Activated T-helper 2 cell treated with anti-CD3 and anti-CD28 coated beads, Interferon-gamma antibody, Interleukin-2, Interleukin-4, amounts not matched to agents 10 μg/mL and 5 μg/mL and 100 μg/mL, durations not matched to agents 14 hours and 24 hours and 36 hours (primary cell): ENCODE measurements at regions not wholly inside any gene's neighbourhood (a gene's known extent, or its start where the extent isn't known, plus 50 kb on each side); places are given as distances from the start of the nearest gene placed in this dataset.

ENCODE experiments used
- DNase-seq: peaks from one replicate; pipeline ENCODE4 v3.0.0; 2021; ENCODE audit warnings: low spot score
- H3K27ac Mint-ChIP-seq: one replicate; pipeline ENCODE4 v1.8.0; 2021; ENCODE audit warnings: mixed read lengths
- H3K27me3 Mint-ChIP-seq: one replicate; pipeline ENCODE4 v1.8.0; 2021; ENCODE audit warnings: low read depth, mixed read lengths
- H3K36me3 Mint-ChIP-seq: one replicate; pipeline ENCODE4 v1.8.0; 2021; ENCODE audit warnings: low read depth, mixed read lengths
- H3K4me1 Mint-ChIP-seq: one replicate; pipeline ENCODE4 v1.8.0; 2021; ENCODE audit warnings: low read depth, mixed read lengths
- H3K4me3 Mint-ChIP-seq: one replicate; pipeline ENCODE4 v1.8.0; 2021; ENCODE audit warnings: low read depth, mild to moderate bottlenecking, moderate library complexity, mixed read lengths
- H3K9me3 Mint-ChIP-seq: one replicate; pipeline ENCODE4 v1.8.0; 2021; ENCODE audit warnings: mixed read lengths
- intact Hi-C: fragments of 100-400 bp; cut with micrococcal nuclease; formaldehyde crosslinking; loops from one replicate; pipeline ENCODE4 v1.15.1; 2023

DNA sequence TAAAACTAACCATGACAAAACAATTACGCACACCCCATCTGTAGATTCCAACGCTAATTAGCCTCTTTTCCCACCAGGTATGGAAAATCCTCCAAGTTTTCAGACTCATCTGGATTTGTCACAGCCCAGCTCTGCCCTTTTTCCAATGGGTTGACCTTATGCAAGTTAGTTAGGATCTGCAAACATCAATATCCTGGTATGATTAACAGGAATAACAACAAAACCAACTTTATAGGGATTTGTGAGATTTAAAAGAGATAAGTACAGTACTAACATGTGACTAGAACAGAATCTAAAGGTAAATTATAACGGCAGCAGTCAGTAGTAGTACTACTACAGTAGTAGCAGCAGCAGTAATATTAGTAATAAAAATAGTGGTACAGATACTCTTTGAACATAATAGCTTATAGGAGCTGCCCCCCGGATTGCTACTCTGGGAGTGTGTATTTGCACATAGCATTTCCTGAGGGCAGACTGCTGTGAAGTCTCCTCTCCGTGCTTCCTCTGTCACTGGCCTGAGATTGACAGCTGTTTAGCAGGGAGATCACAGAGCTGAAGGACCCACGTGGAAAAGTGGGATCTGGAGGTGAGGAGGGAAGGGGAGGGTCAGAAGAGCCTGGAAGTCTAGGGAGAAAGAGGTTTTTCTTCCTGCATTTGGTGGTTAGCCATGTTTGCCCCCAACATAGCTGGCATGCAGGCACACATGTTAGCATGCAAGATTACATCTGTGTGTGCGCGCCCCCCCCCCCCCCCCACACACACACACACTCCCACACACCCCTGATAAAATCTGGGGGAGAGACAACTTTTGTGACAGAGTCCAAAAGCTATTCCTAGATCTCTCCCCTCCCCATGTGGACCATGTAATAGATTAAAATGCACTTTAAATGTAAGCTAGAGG is 73.3 kb upstream of the FAM171A1 start:
- H3K36me3 Mint-ChIP-seq: no peaks in the 10 kb centered on the region
- intact Hi-C loops: no loop called here
- H3K4me1 Mint-ChIP-seq: no peaks in the 10 kb centered on the region
- no peak overlapping the region for H3K4me3 Mint-ChIP-seq
- H3K27ac Mint-ChIP-seq: no peak overlapping the region
- H3K27me3 Mint-ChIP-seq: peaks cover 18% of the 10 kb centered on the region
- H3K9me3 Mint-ChIP-seq: no peaks in the 10 kb centered on the region
- DNase-seq: no peak

DNA sequence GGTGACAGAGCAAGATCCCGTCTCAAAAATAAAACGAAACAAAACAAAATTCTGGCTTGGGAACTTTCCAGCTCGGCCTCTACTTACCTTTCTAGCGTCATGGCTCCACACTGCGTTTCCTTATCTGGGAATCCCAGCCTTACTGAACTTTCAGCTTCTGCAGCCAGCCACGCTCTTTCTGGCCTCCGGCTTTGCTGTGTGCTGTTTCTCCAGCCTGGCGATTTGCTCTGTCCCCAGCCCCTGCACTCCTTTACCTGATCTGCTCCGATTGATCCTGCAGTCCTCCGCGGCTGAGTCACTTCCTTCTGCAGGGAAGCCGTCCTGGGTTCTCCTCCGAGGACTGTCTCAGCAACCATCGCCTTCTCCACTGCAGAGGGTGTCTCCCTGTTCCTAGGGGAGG is 71.0 kb upstream of the FAM171A1 start:
- Mint-ChIP-seq H3K9me3 (no peaks in the 10 kb centered on the region), H3K4me3 (no peak overlapping the region), H3K27me3 (peaks cover 27% of the 10 kb centered on the region), H3K36me3 (no peaks in the 10 kb centered on the region), H3K27ac (no peak overlapping the region), H3K4me1 (no peaks in the 10 kb centered on the region)
- DNase-seq: no peak
- intact Hi-C loops: no loop called here

DNA sequence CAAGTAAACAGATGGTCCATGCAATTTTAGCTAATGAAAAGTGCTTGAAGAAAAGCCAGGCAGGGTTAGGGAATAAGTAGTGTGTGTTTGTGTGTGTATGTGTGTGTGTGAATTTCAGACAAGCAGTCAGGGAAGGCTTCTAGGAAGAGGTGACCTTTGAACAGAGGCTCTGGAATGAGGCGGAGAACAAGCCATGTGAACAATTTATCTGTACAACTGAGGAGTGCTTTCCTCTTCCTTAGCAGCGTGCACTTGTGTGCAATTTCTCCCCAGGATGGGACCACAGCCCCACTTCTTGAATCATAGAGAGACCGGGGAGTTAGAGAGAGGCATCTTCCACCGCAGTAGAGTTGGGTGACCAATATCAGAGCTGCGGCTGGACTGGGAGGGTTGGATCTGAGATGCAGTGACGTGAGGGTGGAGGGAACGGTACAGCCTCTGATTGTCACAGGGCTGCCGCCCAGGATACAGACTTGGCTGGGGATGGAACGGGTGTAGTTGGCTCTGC is 69.2 kb upstream of the FAM171A1 start:
- DNase-seq: no peak
- Mint-ChIP-seq H3K36me3 (no peaks in the 10 kb centered on the region), H3K9me3 (no peaks in the 10 kb centered on the region), H3K27me3 (peaks cover 29% of the 10 kb centered on the region), H3K27ac (no peak overlapping the region), H3K4me3 (no peak overlapping the region), H3K4me1 (no peaks in the 10 kb centered on the region)
- intact Hi-C loops: no loop called here

DNA sequence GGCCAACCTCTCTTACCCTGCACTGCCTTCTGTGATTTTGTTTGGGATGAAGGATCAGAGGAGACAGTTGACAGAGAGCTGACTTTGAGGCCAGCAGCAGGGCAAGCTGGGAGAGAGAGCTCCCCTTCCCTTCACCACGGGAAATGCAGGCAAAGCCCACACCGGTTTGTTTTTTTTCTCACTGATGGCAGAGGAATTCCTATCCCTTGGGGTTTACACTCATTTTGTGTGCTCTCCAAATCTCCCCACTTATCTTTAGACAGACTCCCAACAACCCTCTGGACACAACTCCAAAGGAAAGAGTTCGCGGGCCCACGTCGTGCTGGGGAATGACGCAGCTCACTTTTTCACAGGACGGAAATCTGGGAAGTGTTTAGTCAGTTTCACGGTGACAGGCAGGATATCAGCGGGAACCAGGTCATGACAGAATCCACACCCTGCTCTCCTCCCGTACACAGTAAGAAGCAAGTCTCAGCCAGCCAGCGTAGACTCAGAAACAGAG is 68.3 kb upstream of the FAM171A1 start:
- peaks cover 4% of the 10 kb centered on the region for H3K4me1 Mint-ChIP-seq
- DNase-seq: no peak
- intact Hi-C loops: loop anchor here (10.0 kb wide), 2 partner anchors 145 to 385 kb away; no protein-coding TSS in a partner anchor

DNA sequence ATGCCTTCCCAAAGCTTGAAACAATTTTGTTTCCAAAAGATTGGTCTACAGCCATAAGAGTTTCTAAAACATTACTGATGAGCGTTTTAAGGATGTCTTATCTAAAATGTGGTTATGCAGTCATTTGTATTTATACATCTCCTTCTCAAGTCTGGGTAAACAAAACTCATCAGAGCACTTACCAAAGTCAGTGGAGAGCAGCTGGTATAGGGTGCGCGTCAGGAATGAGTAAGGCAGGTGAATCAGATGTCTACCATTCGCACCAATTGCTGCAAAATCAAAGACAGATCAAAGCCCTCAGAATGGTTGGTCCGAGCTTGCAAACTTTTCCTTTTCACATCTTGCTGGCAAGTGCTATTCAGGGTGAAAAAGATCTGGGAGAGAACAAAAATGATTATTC is 65.6 kb upstream of the FAM171A1 start:
- peaks cover 32% of the 10 kb centered on the region for H3K27me3 Mint-ChIP-seq
- no peak for DNase-seq
- no peaks in the 10 kb centered on the region for H3K36me3 Mint-ChIP-seq
- no peak overlapping the region for H3K27ac Mint-ChIP-seq
- intact Hi-C loops: loop anchor here (10.0 kb wide), 2 partner anchors 148 to 388 kb away; no protein-coding TSS in a partner anchor
- no peaks in the 10 kb centered on the region for H3K9me3 Mint-ChIP-seq
- H3K4me1 Mint-ChIP-seq: peaks cover 11% of the 10 kb centered on the region
- H3K4me3 Mint-ChIP-seq: no peak overlapping the region

More for the DNA sequence above, 68.3 kb upstream of the FAM171A1 start:
- peaks cover 31% of the 10 kb centered on the region for H3K27me3 Mint-ChIP-seq
- H3K36me3 Mint-ChIP-seq: no peaks in the 10 kb centered on the region
- no peaks in the 10 kb centered on the region for H3K9me3 Mint-ChIP-seq
- H3K27ac Mint-ChIP-seq: no peak overlapping the region
- H3K4me3 Mint-ChIP-seq: no peak overlapping the region

DNA sequence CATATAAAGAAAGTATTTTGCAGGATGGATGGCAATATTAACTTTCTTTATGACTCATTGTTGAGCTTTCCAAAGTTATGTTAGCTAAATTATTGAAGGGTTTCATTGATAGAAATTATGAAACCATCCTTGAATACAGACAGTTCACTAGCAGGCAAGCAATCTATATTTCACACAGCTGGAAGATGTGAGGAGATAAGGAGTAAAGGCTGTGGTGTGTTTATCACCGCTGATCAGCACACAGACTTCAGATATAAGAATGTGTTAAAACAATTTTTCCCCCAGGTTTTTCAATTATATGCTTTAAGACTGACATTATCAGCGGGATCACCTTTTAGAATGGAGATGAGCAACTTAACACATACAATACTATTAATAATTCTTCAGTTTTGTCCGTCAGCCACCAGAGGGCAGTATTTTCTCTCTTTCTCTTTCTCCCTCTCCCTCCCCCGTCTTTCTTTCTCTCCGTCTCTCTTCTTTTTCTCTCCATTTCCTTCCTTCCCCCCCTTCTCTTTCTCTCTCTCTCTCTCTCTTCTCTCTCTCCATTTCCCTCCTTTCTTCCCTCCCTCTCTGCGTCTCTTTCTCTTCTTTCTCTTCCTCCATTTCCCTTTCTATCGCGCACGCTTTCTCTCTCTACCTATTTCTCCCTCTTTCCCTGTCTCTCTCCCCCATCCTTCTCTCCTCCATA is 62.9 kb upstream of the FAM171A1 start:
- Mint-ChIP-seq H3K4me1 (peaks cover 11% of the 10 kb centered on the region), H3K9me3 (no peaks in the 10 kb centered on the region), H3K27ac (no peak overlapping the region), H3K27me3 (peaks cover 15% of the 10 kb centered on the region), H3K4me3 (peak overlapping the region; percentile 79), H3K36me3 (no peaks in the 10 kb centered on the region)
- no peak for DNase-seq
- intact Hi-C loops: loop anchor here (1.0 to 10.0 kb wide), 5 partner anchors 68 to 391 kb away; no protein-coding TSS in a partner anchor

DNA sequence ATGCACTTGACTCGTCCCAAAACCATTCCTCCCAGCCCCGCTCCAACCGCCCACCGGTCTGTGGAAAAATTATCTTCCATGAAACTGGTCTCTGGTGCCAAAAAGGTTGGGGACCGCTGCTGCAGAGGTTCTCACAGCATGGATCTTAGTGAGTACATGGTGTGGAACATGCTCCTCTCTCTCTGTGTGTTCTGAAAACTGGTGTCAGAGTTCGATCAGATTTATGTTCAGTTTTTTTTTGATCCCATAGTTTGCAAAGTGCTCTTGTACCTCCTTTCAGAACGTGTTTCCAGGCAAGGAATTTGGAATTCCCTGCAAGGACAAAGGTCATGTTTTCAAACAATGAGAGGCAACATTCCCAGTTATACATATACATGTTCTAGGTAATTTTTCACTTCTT is 61.2 kb upstream of the FAM171A1 start:
- no peak overlapping the region for H3K4me3 Mint-ChIP-seq
- H3K27me3 Mint-ChIP-seq: peaks cover 12% of the 10 kb centered on the region
- DNase-seq: no peak
- peaks cover 11% of the 10 kb centered on the region for H3K4me1 Mint-ChIP-seq
- H3K9me3 Mint-ChIP-seq: no peaks in the 10 kb centered on the region
- H3K36me3 Mint-ChIP-seq: no peaks in the 10 kb centered on the region
- no peak overlapping the region for H3K27ac Mint-ChIP-seq
- intact Hi-C loops: loop anchor here (5.0 to 10.0 kb wide), 4 partner anchors 70 to 393 kb away; no protein-coding TSS in a partner anchor

DNA sequence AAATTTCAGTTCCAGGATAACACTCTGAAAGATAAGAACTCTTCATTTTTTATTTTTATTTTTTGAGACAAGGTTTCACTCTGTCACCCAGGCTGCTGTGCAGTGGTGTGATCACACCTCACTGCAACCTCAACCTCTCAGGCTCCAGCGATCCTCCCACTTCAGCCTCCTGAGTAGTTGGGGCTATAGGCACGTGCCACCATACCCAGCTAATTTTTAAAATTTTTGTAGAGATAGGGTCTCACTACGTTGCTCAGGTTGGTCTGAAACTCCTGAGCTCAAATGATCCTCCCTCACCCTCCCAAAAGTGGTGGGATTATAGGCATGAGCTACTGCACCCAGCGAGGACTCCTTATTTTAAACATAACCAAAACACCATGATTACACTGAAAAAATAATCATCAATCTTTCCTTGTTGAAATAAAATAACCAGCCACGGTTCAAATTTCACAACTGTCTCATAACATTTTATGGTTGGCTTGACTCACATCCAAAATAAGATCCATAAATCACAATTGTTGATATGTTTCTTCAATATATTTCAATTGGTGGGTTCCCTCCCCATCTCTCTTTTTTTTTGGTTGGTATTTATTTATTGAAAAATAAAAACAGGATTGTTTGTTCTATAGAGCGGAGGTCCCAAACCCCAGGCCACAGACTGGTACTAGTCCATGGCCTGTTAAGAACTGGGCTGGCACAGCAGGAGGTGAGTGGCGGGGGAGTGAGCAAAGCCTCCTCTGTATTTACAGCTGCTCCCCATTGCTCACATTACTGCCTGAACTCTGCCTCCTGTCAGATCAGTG is 60.1 kb upstream of the FAM171A1 start:
- Mint-ChIP-seq H3K27me3 (peaks cover 9% of the 10 kb centered on the region), H3K4me1 (peaks cover 11% of the 10 kb centered on the region), H3K36me3 (no peaks in the 10 kb centered on the region), H3K4me3 (no peak overlapping the region), H3K9me3 (no peaks in the 10 kb centered on the region), H3K27ac (no peak overlapping the region)
- intact Hi-C loops: loop anchor here (5.0 to 10.0 kb wide), 4 partner anchors 71 to 394 kb away; no protein-coding TSS in a partner anchor
- no peak for DNase-seq

DNA sequence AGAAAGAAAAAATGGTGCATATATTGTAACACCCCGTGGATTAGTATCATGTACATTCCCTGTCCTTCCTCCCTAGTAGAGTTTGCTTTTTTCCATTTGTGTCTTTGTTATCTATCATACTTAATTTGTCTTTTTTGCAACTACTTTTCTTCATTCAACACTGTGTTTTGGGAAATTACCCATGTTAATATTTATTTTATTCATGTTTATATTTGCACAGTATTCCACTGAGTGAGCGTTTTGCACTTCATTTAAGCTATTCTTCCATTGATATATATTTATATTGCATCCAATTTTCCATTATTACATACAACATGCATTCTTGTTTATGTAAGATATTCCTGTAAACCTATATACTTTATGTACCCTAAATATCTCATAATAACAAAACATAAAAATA is 57.6 kb upstream of the FAM171A1 start:
- no peak for DNase-seq
- peaks cover 4% of the 10 kb centered on the region for H3K27me3 Mint-ChIP-seq
- peaks cover under 1% of the 10 kb centered on the region for H3K4me1 Mint-ChIP-seq
- H3K9me3 Mint-ChIP-seq: no peaks in the 10 kb centered on the region
- no peaks in the 10 kb centered on the region for H3K36me3 Mint-ChIP-seq
- no peak overlapping the region for H3K27ac Mint-ChIP-seq
- intact Hi-C loops: no loop called here
- H3K4me3 Mint-ChIP-seq: no peak overlapping the region

DNA sequence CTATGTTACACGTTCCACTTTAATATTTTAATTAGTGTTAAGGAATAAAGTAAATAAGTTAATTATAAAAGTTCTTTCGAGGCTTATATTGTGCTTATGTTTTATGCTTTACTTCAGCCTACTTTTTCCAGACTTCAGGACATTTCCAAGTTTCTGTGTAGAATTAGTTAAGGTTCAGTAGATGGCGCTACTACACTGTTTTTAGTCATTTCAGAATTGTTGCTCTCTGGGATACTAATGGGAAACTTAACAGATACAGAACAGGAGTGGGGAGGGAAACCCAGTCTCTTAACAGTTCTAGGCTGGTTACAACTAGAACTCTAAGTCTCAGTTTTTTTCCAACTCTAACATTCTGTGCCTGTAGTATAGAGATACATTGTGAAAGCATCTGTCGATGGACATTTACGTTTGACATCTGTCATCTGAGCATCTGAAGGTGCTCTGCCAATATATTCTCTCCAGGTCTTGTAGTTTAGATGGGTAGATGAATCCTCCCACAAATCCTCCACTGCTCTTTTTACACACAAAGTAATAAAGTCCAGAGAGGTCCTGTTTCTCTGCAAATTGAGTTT is 56.8 kb upstream of the FAM171A1 start:
- no peaks in the 10 kb centered on the region for H3K36me3 Mint-ChIP-seq
- no peak for DNase-seq
- intact Hi-C loops: no loop called here
- no peak overlapping the region for H3K27ac Mint-ChIP-seq
- no peaks in the 10 kb centered on the region for H3K9me3 Mint-ChIP-seq
- H3K4me1 Mint-ChIP-seq: no peaks in the 10 kb centered on the region
- no peak overlapping the region for H3K4me3 Mint-ChIP-seq
- peaks cover 4% of the 10 kb centered on the region for H3K27me3 Mint-ChIP-seq

DNA sequence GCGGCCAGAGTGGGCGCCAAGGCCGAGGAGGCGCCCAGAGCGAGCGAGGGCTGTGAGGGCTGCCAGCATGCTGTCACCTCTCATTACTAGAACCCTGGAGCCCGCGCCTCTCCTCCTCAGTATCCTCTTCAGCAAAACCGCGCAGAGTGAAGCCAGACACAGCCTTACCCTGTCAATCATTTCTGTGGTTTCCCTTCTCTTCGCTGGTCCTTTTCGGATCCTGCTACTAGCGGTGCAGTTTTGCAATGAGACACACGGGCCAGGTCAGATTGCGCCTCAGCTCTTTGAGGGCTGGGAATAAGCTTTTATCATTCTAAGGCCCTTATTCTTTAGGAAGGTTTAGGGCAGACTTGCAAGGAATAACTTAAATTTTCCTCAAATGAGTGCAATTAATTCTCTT is 55.5 kb upstream of the FAM171A1 start:
- no peaks in the 10 kb centered on the region for H3K27me3 Mint-ChIP-seq
- no peaks in the 10 kb centered on the region for H3K36me3 Mint-ChIP-seq
- intact Hi-C loops: no loop called here
- H3K9me3 Mint-ChIP-seq: no peaks in the 10 kb centered on the region
- no peak overlapping the region for H3K4me3 Mint-ChIP-seq
- no peaks in the 10 kb centered on the region for H3K4me1 Mint-ChIP-seq
- H3K27ac Mint-ChIP-seq: no peak overlapping the region
- no peak for DNase-seq

DNA sequence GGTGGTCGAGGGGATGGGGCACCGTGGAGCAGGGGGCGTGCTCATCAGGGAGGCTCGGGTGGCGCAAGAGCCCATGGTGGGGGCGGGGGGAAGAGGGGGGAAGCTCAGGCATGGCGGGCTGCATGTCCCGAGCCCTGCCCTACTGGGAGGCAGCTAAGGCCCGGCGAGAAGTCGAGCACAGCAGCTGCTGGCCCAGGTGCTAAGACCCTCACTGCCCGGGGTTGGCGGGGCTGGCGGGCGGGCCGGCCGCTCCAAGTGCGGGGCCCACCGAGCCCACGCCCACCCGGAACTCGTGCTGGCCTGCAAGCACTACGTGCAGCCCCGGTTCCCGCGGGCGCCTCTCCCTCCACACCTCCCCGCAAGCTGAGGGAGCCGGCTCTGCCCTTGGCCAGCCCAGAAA is 55.0 kb upstream of the FAM171A1 start:
- no peaks in the 10 kb centered on the region for H3K36me3 Mint-ChIP-seq
- no peaks in the 10 kb centered on the region for H3K9me3 Mint-ChIP-seq
- no peaks in the 10 kb centered on the region for H3K27me3 Mint-ChIP-seq
- H3K4me3 Mint-ChIP-seq: no peak overlapping the region
- no peaks in the 10 kb centered on the region for H3K4me1 Mint-ChIP-seq
- intact Hi-C loops: no loop called here
- no peak for DNase-seq
- H3K27ac Mint-ChIP-seq: no peak overlapping the region
